WERI-Rb-1 (cell line): ENCODE measurements at regions not wholly inside any gene's neighbourhood (a gene's known extent, or its start where the extent isn't known, plus 50 kb on each side); places are given as distances from the start of the nearest gene placed in this dataset.

Source experiments
- DNase-seq: peaks from one replicate; pipeline ENCODE4 v3.0.0-alpha.2; 2020
- H3K27ac ChIP-seq: fragments of 250-450 bp; sonication (Bioruptor Pico); 2 replicates; pipeline ENCODE4 v1.5.1; 2020; ENCODE audit warnings: mild to moderate bottlenecking, moderate library complexity
- H3K27me3 ChIP-seq: fragments of 250-450 bp; sonication (Bioruptor Pico); 2 replicates; pipeline ENCODE4 v1.5.1; 2021; ENCODE audit warnings: mild to moderate bottlenecking, low read depth, moderate library complexity; ENCODE audit not compliant: insufficient read depth, severe bottlenecking
- H3K36me3 ChIP-seq: fragments of 250-450 bp; sonication (Bioruptor Pico); 2 replicates; pipeline ENCODE4 v1.5.1; 2020; ENCODE audit warnings: mild to moderate bottlenecking, moderate library complexity
- H3K4me3 ChIP-seq: 2 replicates; pipeline ENCODE4 v1.5.1; 2011; ENCODE audit warnings: low read depth, mild to moderate bottlenecking, control low read depth, low read length
- H3K9me3 ChIP-seq: fragments of 250-450 bp; sonication (Bioruptor Pico); 2 replicates; pipeline ENCODE4 v1.5.1; 2021; ENCODE audit warnings: mild to moderate bottlenecking, moderate library complexity; ENCODE audit not compliant: severe bottlenecking
- CTCF ChIP-seq: IDR thresholded peaks from 2 replicates; pipeline ENCODE4 v1.5.1; 2011; ENCODE audit warnings: low read depth, mild to moderate bottlenecking, control low read depth, inconsistent platforms, low read length

GRCh38 chr12:39062266-39062996 is 157.0 kb upstream of the CPNE8 start:
- no peak overlapping the region for H3K27ac ChIP-seq
- H3K36me3 ChIP-seq = no peaks in the 10 kb centered on the region
- no peak for TF ChIP-seq CTCF
- DNase-seq = no peak
- H3K27me3 ChIP-seq = peaks cover 54% of the 10 kb centered on the region
- no peak overlapping the region for H3K4me3 ChIP-seq
- H3K9me3 ChIP-seq = no peaks in the 10 kb centered on the region

- H3K27me3 ChIP-seq = peaks cover 55% of the 10 kb centered on the region
- no peak for TF ChIP-seq CTCF
- no peak overlapping the region for H3K27ac ChIP-seq
- H3K36me3 ChIP-seq = no peaks in the 10 kb centered on the region
- no peak overlapping the region for H3K4me3 ChIP-seq
- H3K9me3 ChIP-seq = no peaks in the 10 kb centered on the region
- DNase-seq = no peak
These were observed 156.2 kb upstream of the CPNE8 start for GRCh38 chr12:39061576-39061975.

DNA sequence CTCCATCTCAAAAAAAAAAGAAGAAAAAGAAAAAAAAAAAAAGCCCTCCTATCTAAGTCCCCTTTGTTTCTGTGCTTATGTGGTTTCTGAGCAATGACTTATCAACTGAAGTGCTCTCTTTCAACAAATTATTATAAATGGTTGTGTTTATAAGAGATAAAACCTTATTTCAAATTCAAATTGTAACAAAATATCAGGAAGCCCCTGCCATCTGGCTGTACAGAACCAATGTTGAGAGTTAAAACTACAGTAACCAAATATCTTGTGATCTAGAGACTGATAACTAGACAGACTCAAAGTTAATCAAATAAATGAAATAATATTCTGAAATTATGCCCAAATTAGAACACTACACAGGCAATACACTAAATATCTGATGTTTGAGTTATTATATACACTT is 143.0 kb upstream of the CPNE8 start:
- Histone ChIP-seq H3K4me3 (no peak overlapping the region), H3K27me3 (peaks cover 70% of the 10 kb centered on the region), H3K9me3 (no peaks in the 10 kb centered on the region), H3K27ac (no peak overlapping the region), H3K36me3 (no peaks in the 10 kb centered on the region)
- DNase-seq = no peak
- no peak for TF ChIP-seq CTCF

DNA sequence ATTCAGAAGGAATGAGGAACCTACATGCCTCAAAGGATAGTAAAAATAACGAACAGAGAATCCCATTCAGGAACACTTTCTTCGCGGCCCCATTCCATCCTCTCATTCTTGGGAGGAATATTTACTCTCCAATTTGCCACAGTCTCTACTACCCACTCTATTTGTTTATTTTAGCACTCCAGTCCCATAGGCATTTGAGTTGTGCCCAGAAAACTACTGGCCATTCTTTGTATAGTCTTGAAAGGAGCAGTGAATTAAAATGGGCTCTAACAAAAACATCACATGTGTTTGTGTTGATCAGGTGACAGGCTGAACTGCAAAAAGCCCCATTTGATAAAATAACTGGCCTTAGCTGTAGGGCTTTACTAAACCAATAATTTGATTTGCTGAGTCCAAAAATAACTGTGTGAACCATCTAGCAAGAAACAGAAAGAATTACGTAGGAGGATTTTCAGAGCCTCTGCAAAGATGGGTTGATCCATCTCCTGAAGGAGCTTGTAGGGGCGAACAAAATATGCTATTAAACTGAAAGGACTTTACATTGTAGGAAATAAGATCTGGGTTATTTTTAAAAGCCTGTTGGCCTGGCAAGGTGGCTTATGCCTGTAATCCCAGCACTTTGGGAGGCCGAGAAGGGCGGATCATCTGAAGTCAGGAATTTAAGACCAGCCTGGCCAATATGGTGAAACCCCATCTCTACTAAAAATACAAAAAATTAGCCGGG is 142.3 kb upstream of the CPNE8 start:
- H3K9me3 ChIP-seq = no peaks in the 10 kb centered on the region
- DNase-seq = no peak
- no peaks in the 10 kb centered on the region for H3K36me3 ChIP-seq
- no peak overlapping the region for H3K27ac ChIP-seq
- TF ChIP-seq CTCF = no peak
- H3K4me3 ChIP-seq = no peak overlapping the region
- H3K27me3 ChIP-seq = peaks cover 65% of the 10 kb centered on the region

DNA sequence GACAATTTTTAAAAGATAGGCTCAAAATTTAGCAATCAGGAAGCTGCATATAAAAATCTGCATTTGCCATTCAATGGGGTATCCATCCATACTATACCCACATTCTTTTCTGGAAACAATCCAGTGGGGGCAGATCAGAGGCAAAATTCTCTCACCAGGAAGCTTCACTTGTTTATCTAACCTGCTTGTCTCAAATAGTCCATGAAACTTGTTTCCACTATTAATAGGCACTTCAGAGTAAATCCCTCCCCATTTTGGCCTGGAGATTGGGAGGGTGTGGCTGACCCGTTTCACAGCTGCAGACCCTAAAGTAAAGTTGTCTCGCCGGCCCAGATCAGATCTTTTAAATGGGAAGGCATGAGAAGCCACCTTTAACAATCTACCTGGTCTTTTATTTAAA is 139.4 kb upstream of the CPNE8 start:
- Histone ChIP-seq H3K36me3 (no peaks in the 10 kb centered on the region), H3K27ac (no peak overlapping the region), H3K9me3 (no peaks in the 10 kb centered on the region), H3K27me3 (peaks cover 59% of the 10 kb centered on the region), H3K4me3 (no peak overlapping the region)
- DNase-seq = no peak
- TF ChIP-seq CTCF = no peak
